ENCODE measurements at regions not wholly inside any gene's neighbourhood (a gene's known extent, or its start where the extent isn't known, plus 50 kb on each side); places are given as distances from the start of the nearest gene placed in this dataset.

DNA sequence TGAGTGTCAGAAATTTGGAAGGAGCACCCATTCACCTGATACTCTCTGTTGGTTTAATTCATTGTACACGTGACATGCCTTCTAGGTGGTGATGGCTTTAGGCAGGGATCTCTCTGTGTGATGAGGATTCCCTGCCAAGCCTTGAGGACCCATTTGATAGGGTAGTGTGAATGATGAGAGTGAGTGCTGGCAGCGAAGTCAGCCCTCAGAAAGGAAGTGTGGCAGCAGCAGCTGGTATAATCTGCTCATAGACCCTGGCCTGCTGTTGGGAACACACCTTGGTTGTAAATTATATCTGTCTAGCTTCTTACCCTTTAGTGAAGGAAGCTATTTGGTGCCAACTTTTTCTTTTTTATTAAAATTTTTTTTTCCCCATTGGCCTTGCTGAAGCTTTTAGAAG is 164.5 kb downstream of the HAUS1 start (continued):
- TF ChIP-seq TSHZ2 (CRISPR knock-in tag; IDR thresholded peaks at IDR 0.05): no peak
- TF ChIP-seq PPARA (CRISPR knock-in tag; IDR thresholded peaks at IDR 0.05; ENCODE audit: borderline replicate concordance): no peak

DNA sequence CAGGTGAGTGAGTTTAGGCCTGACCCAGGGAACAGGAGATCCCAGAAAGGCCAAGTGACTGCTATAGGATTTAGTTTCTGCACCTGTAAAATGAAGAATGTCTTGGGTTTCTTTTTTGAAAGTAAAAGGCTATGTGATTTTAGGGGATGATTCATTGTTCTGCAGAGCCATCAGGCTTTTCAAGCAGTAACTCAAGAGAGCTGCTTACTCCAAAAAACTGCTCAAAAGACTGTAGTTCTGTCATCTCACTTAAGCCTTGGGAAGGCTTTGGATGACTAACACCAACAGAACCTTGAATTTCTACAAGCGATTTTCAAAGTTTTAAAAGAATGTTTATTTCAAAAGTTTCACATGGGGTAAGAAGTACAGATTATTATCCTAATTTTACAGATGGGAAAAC is 165.1 kb downstream of the HAUS1 start:
- TF ChIP-seq ARNTL (CRISPR knock-in tag; IDR thresholded peaks at IDR 0.05; ENCODE audit: borderline replicate concordance, low read depth) (no peak), ZNF565 (CRISPR knock-in tag; conservative IDR thresholded peaks at IDR 0.05; ENCODE audit: low read depth) (no peak), TSHZ2 (CRISPR knock-in tag; IDR thresholded peaks at IDR 0.05) (no peak), POU6F1 (CRISPR knock-in tag; IDR thresholded peaks at IDR 0.05; ENCODE audit: borderline replicate concordance, low read depth) (no peak), PPARA (CRISPR knock-in tag; IDR thresholded peaks at IDR 0.05; ENCODE audit: borderline replicate concordance) (no peak), CREB5 (CRISPR knock-in tag; IDR thresholded peaks at IDR 0.05; ENCODE audit: low read depth) (no peak), TOX (CRISPR knock-in tag; IDR thresholded peaks at IDR 0.05; ENCODE audit: borderline replicate concordance) (no peak)
- TF ChIP-seq, protein P1, sequence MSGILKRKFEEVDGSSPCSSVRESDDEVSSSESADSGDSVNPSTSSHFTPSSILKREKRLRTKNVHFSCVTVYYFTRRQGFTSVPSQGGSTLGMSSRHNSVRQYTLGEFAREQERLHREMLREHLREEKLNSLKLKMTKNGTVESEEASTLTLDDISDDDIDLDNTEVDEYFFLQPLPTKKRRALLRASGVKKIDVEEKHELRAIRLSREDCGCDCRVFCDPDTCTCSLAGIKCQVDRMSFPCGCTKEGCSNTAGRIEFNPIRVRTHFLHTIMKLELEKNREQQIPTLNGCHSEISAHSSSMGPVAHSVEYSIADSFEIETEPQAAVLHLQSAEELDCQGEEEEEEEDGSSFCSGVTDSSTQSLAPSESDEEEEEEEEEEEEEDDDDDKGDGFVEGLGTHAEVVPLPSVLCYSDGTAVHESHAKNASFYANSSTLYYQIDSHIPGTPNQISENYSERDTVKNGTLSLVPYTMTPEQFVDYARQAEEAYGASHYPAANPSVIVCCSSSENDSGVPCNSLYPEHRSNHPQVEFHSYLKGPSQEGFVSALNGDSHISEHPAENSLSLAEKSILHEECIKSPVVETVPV (CRISPR knock-in tag; IDR thresholded peaks at IDR 0.05): no peak
- no peak for ATAC-seq

DNA sequence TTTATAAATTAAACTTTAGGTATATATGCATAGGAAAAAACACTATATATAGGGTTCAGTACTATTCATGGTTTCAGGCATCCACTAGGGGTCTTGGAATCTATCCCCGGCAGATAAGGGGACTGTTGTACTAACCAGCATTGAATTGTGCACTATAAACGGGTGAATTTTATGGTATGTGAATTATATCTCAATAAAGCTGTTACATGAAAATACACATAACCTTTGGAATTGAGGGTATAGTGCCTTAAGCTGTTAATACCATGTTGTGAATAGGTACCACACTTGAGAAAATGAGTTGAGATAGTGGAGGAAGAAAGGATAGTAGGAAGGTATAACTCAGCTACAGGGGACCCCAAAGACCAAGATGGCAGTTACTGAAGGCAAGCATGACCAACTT is 167.3 kb downstream of the HAUS1 start:
- no peak for ATAC-seq
- TF ChIP-seq ESRRG (CRISPR knock-in tag; IDR thresholded peaks at IDR 0.05) (no peak), ZFP3 (CRISPR knock-in tag; IDR thresholded peaks at IDR 0.05) (no peak), POU6F1 (CRISPR knock-in tag; IDR thresholded peaks at IDR 0.05; ENCODE audit: borderline replicate concordance, low read depth) (no peak), ISL1 (CRISPR knock-in tag; IDR thresholded peaks at IDR 0.05) (no peak), SNAI2 (CRISPR knock-in tag; IDR thresholded peaks at IDR 0.05) (no peak), BACH2 (CRISPR knock-in tag; IDR thresholded peaks at IDR 0.05; ENCODE audit: borderline replicate concordance) (no peak), OSR1 (CRISPR knock-in tag; IDR thresholded peaks at IDR 0.05) (no peak), PPARA (CRISPR knock-in tag; IDR thresholded peaks at IDR 0.05; ENCODE audit: borderline replicate concordance) (no peak), ZC3H10 (CRISPR knock-in tag; IDR thresholded peaks at IDR 0.05) (no peak), ARNTL (CRISPR knock-in tag; IDR thresholded peaks at IDR 0.05; ENCODE audit: borderline replicate concordance, low read depth) (no peak), ZNF565 (CRISPR knock-in tag; conservative IDR thresholded peaks at IDR 0.05; ENCODE audit: low read depth) (no peak)
- TF ChIP-seq, protein P2, sequence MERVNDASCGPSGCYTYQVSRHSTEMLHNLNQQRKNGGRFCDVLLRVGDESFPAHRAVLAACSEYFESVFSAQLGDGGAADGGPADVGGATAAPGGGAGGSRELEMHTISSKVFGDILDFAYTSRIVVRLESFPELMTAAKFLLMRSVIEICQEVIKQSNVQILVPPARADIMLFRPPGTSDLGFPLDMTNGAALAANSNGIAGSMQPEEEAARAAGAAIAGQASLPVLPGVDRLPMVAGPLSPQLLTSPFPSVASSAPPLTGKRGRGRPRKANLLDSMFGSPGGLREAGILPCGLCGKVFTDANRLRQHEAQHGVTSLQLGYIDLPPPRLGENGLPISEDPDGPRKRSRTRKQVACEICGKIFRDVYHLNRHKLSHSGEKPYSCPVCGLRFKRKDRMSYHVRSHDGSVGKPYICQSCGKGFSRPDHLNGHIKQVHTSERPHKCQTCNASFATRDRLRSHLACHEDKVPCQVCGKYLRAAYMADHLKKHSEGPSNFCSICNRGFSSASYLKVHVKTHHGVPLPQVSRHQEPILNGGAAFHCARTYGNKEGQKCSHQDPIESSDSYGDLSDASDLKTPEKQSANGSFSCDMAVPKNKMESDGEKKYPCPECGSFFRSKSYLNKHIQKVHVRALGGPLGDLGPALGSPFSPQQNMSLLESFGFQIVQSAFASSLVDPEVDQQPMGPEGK (CRISPR knock-in tag; IDR thresholded peaks at IDR 0.05; ENCODE audit: borderline replicate concordance): no peak

Measured in SK-N-SH treated with all-trans-retinoic acid at 6 μM for 48 hours (cell line).